GM18907 (cell line): ENCODE measurements at regions not wholly inside any gene's neighbourhood (a gene's known extent, or its start where the extent isn't known, plus 50 kb on each side); places are given as distances from the start of the nearest gene placed in this dataset.
"Not testable (repeated sequence)": the region's sequence is repeated elsewhere in the genome, so short reads cannot be mapped to it uniquely, and the experiment has no call there.

Source experiments
- ATAC-seq: cut with Tn5 transposase; IDR thresholded peaks from one replicate; pipeline ENCODE4 v1.9.1; 2021; ENCODE audit warnings: mild to moderate bottlenecking, moderate library complexity; ENCODE audit not compliant: unreplicated experiment

- ATAC-seq, result no peak
Observed at GRCh38 chr6:153574231-153574630, 443.1 kb upstream of the RGS17 start.

- no peak for ATAC-seq
Observed at GRCh38 chr6:153572371-153572770, 441.3 kb upstream of the RGS17 start.

GRCh38 chr6:153568628-153569027 lies 437.5 kb upstream of the RGS17 start:
- ATAC-seq, result no peak

GRCh38 chr6:153564803-153565202 lies 433.7 kb upstream of the RGS17 start:
- ATAC-seq, result no peak

GRCh38 chr6:153563001-153563400 lies 431.9 kb upstream of the RGS17 start:
- no peak for ATAC-seq

- peak; percentile 43 for ATAC-seq
Observed at GRCh38 chr6:153553627-153554026, 422.5 kb upstream of the RGS17 start.

- no peak for ATAC-seq
Observed at GRCh38 chr6:153539602-153540001, 408.5 kb upstream of the RGS17 start.

GRCh38 chr6:153538491-153538890 lies 407.4 kb upstream of the RGS17 start:
- no peak for ATAC-seq

GRCh38 chr6:153537422-153537821 lies 406.3 kb upstream of the RGS17 start:
- no peak for ATAC-seq

GRCh38 chr6:153526479-153526878 lies 395.4 kb upstream of the RGS17 start:
- ATAC-seq, result no peak

GRCh38 chr6:153525998-153526397 lies 394.9 kb upstream of the RGS17 start:
- ATAC-seq, result no peak

- ATAC-seq, result no peak
Observed at GRCh38 chr6:153523390-153523789, 392.3 kb upstream of the RGS17 start.

GRCh38 chr6:153511896-153512496 lies 380.9 kb upstream of the RGS17 start:
- peak; percentile 90 for ATAC-seq

GRCh38 chr6:153503810-153504209 lies 372.7 kb upstream of the RGS17 start:
- peak; percentile 52 for ATAC-seq

- ATAC-seq, result no peak
Observed at GRCh38 chr6:153493501-153493900, 362.4 kb upstream of the RGS17 start.

- no peak for ATAC-seq
Observed at GRCh38 chr6:153489479-153489878, 358.4 kb upstream of the RGS17 start.

- no peak for ATAC-seq
Observed at GRCh38 chr6:153488267-153488666, 357.2 kb upstream of the RGS17 start.

GRCh38 chr6:153485072-153485471 lies 354.0 kb upstream of the RGS17 start:
- no peak for ATAC-seq

GRCh38 chr6:153484056-153484455 lies 353.0 kb upstream of the RGS17 start:
- no peak for ATAC-seq

- ATAC-seq, result no peak
Observed at GRCh38 chr6:153476243-153476642, 345.2 kb upstream of the RGS17 start.

- ATAC-seq, result no peak
Observed at GRCh38 chr6:153465050-153465449, 334.0 kb upstream of the RGS17 start.

GRCh38 chr6:153449279-153449678 lies 318.2 kb upstream of the RGS17 start:
- ATAC-seq, result no peak

- ATAC-seq, result not testable (repeated sequence)
Observed at GRCh38 chr6:153442749-153443148, 311.7 kb upstream of the RGS17 start.
